Femur (tissue), 1 donor: ENCODE measurements at regions not wholly inside any gene's neighbourhood (a gene's known extent, or its start where the extent isn't known, plus 50 kb on each side); places are given as distances from the start of the nearest gene placed in this dataset.
"Not testable (repeated sequence)": the region's sequence is repeated elsewhere in the genome, so short reads cannot be mapped to it uniquely, and the experiment has no call there.

Source experiments
- DNase-seq: peaks from one replicate; pipeline ENCODE4 v3.0.0-alpha.2; 2017

DNA sequence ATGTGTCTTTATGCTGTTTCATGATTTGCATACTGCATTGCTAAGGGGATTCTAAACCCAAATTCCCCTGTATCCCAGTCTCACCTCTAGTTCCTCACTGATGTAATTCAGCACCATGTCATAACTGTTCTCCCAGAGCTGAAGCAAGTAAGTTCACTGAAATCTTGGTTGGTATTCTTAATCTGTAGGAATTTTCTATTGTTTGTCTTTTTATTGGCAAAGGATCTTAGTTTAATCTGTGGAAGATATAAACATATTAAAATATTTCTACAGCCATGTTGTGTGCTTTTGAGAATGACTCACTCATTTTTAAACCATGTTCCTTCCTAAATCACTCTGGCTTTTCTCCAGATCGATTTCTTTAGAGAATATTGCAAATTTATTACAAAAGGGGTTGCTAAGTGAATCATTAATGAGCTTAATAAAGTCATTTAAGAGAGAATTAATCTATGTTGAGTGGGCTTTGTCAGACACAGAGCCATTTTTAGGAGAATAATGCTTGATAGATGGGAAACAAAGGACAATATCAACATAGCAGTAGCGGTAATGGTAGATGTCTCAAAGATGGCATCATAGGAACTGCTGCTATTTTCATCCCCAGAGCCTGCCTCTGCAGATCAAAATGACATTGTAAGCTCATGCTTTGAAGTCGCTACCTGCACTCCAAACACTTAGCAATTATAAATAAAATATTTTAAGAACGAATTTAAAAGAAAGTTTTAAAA, 110.0 kb downstream of the ENC1 start:
- no peak for DNase-seq

DNA sequence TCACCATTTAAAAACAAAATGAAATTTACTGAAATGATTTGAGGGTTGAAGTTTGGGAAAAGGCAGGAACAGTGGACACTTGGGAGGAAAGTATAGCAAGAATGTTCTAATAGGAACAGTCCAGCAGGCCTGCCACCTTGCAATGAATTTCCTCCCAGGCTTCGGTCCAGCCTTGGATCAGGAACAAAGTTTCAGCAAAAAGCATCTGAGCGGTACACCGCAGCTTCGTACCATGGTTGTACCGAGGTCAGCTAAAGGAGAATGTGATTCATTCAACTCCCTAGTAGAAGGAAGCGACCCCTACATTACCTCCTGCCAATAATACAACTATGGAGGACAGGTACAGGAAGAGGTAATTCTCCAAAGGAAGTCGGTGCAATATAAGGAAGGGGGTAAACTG, 111.4 kb downstream of the ENC1 start:
- DNase-seq, result no peak

DNA sequence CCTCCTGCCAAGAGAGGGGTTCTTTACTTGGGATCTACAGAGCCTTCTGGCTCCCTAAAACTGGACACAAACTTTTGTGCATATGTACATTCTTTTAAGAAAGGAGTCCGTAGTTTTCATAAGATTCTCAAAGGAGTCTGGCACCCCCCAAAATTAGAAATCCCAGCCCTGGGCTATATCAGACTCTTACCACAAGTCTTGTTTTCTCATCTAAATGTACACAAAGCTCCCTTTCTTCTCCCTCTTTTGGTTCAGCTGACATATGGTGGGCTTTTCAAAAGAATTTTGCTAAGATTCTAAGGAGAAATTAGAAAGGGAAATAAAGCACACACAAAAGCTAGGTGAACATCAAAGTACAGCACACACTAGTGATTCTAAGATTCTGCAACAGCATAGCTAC, 114.4 kb downstream of the ENC1 start:
- DNase-seq, result no peak

DNA sequence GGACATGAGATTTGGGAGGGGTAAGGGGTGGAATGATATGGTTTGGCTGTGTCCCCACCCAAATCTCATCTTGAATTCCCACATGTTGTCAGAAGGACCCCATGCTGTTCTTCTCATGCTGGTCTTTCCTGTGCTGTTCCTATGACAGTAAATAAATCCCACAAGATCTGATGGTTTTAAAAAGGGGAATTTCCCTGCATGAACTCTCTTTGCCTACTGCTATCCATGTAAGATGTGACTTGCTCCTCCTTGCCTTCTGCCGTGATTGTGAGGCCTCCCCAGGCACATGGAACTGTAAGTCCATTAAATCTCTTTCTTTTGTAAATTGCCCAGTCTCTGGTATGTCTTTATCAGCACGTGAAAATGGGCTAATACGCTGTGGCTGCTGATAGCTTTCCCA, 115.8 kb downstream of the ENC1 start:
- DNase-seq, result not testable (repeated sequence)

DNA sequence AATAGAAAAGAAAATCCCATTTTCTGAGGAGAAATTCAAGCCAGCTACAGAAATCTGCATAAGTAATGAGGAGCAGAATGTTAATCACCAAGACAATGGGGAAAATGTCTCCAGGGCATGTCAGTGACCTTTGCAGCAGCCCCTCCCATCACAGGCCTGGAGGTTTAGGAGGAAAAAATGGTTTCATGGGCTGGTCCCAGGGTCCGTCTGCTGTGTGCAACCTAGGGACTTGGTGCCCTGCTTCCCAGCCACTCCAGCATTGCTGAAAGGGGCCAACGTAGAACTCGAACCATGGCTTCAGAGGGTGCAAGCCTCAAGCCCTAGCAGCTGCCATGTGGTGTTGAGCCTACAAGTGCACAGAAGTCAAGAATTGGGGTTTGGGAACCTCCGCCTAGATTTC, 116.8 kb downstream of the ENC1 start:
- DNase-seq, result not testable (repeated sequence)

DNA sequence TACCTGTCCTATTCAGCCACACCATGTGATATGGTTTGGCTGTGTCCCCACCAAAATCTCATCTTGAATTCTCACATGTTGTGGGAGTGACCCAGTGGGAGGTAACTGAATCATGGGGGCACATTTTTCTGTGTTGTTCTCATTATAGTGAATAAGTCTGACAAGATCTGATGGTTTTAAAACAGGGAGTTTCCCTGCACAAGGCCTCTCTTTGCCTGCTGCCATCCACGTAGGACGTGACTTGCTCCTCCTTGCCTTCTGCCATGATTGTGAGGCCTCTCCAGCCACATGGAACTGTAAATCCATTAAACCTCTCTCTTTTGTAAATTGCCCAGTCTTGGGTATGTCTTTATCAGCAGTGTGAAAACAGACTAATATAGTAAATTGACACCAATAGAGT, 117.7 kb downstream of the ENC1 start:
- DNase-seq, result not testable (repeated sequence)

DNA sequence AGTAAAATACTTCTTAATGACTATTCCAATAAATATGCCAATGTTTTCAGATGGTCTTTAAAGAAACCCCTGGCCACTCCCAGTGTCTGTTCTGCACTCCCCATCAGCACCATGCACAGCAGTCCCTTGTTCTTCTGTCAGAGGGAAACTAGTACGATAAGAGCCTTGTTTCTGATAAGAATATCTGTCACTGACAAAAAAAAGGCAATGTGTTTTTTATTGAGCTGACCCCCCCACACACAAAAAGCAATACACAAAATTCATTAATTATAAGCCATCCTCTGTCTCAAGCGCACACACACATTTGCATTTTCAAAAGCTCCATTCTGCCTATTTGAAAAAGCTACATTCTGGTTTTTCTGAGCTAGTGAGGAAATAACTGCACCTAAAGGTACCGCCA, 119.1 kb downstream of the ENC1 start:
- no peak for DNase-seq

DNA sequence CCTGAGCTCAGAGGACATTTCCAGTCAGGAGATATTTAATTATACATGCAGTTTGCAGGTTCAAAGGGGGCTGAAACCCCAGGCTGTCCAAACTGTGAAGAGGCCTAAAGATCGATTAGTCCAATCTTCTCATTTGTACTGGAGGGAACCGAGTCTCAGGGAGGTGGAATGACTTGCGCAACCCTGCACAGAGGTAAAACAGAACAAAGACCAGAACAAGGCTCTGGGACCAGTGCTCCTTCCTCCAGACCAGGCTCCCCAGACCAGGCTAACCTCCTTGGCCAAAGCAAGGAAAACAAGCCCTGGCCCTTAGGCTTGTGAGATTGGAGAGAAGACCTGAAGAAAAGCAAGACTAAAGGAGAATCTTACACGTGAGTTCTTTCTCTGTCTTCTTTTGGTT, 120.8 kb downstream of the ENC1 start:
- DNase-seq, result no peak

DNA sequence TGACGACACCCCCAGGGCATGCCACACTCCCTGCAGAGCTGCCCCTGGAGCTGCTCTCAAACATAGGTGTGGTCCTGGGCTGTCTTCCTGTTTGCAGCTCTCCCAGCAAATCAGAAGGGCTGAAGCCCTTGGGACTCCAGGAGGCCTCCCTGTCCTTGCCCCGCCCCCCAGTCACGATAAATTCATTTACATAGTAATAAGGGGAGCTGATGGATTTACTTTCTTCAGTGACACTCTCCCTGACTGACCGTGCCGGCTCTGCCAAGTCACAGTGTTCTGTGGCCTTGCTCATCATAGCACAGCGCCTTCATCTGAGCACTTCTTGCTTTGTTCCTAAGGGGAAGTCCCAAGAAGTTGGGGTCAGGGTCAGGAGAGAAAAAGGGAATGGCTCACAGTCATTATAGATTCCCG, 121.4 kb downstream of the ENC1 start:
- no peak for DNase-seq

DNA sequence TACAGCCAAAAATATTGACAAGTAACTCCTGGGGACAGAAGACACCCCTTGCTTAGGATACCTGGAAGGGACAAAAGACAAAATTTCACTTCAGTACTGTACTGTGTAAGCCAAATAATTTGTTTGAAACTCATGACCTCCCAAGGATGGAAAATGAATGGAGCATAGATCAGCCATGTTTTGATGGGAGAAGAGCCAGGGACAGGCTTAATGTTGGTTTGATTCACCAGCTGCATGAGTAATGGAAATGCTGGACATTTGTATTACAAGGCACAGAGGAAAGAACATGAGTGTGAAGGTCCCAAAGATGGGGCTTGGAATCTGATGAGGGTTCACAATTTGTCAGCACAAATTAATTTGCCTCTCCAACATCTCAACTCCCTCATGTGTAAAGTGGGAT, 122.8 kb downstream of the ENC1 start:
- DNase-seq, result peak; percentile 37

DNA sequence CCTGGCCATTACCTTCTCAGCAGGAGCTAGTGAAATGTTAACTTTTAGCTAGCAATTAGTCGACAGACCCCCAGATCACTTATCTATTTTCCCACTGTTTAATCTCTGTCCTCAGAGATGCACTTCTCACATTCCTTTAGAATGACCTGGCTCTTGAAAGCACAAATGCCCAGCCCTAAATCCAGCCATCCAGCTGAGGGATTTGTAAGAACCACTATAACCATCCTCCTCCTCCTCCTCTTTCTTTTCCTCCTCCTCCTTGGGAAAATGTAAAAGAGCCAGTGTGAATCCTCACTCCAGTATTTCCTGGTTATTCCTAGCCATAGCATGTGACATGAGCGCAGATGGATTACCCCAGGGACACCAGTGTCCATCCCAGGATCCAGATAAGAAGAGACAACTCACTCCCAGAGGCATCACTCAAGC, 124.3 kb downstream of the ENC1 start:
- no peak for DNase-seq

DNA sequence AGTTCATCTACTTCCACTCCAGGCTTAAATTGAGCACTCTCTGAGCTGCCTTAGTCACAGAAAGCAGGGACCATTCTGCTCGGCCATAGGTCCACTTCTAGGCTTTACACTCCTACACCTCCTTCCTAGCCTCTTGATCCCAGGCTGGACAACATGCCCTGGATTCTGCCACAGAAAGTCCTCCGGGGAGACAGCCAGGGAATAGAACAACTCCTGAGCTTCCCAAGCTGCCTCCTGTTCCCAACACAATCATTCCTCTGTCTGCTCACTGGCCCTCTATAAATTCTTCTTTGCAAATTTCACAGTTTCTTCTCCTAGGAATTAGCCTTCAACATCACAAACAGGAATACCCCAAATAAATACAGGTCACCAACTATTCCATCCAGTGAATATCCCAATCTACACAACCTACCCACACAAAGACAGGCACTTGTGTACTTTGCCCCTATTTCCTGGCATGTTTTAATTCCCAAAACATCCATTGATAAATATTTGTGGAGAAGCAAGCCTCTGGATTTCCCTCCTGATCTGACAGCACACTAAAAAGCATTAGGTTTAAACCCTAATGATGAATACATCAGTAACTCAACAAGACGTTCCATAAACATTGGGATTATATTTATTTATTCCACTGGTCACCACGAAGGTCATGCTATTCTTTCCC, 125.5 kb downstream of the ENC1 start:
- no peak for DNase-seq

DNA sequence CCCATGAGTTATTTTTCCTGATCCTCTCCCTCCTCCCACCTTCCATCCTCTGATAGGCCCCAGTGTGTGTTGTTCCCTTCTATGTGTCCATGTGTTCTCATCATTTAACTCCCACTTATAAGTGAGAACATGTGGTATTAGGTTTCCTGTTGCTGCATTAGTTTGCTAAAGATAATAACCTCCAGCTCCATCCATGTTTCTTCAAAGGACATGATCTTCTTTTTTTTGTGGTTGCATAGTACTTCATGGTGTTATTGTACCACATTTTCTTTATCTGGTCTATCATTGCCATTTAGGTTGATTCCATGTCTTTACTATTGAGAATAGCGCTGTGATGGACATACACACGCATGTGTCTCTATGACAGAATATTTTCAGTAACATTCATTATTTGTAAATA, 128.8 kb downstream of the ENC1 start:
- not testable (repeated sequence) for DNase-seq

DNA sequence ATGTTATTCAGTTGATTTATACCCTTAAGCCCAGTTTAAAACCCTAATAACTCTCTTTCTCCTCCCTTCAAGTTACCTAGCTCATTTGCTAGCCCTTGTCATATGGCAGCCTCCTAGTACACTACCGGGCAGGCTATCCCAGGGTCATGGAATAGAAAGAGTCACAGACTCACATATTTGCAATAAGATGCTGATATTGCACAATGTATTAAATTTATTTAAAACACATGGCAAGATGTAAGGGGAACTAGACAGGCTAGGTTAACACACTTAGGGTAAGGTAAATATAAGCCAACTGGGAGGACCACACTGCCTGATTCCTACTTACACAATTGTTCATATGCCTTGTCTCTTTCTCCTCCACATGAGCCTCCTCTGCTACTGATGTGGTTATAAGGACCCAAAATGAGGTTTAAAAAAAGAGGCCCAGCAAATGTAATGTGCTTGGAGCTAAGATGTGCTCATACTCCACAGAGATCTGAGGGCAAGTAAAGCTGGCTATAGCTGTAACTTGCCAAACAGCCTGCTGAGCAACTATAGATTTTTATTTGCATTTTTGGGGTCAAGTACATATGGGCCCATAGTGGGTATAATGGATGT, 130.0 kb downstream of the ENC1 start:
- DNase-seq, result no peak

DNA sequence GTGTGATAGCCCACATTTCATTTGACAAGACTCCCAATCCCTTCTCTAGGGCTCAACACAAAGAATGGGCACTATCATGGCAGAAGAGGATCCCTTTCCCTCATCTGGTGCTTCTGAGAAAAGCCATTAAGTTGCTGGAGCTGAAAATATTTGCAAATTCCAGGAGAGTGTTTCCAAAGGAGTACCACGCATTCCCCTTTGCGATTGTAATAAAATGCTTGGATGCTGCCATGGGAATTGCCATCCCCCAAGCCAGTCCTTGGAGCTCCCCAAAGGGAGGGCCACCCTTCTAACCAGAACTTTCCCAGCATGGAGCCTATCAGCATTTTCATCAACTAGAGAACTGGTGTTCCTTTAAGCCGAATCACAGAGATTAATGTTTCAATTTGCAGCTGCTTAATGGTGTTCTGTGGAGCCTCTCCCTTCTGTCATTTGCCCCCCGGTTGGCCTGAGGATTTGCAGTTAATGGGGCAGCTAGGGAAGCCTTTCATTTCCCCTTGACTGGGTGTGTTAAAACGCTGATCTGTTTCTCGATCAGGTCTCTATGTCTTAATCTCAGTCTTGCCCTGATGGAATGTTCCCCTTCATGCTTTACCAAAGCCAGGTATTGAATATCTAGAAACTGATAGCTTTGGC, 133.0 kb downstream of the ENC1 start:
- DNase-seq, result no peak

DNA sequence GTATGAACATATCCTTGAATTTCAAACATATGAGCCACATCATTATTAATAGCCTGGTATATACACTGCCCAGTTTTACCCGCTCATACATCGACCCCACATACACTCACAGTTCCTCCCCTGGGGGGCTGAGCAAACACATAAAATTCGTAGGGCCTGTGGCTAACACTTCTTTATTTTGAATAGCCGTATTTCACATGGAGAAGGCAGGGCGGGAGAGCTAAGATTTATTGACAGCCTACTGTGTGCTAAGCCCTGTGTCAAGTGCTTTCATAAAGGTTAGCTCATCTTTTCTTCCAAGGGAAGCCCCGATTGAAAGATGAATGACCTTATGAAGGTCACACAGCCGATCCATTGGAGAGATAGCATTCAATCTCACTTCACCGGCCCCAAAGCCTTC, 134.4 kb downstream of the ENC1 start:
- DNase-seq, result no peak

DNA sequence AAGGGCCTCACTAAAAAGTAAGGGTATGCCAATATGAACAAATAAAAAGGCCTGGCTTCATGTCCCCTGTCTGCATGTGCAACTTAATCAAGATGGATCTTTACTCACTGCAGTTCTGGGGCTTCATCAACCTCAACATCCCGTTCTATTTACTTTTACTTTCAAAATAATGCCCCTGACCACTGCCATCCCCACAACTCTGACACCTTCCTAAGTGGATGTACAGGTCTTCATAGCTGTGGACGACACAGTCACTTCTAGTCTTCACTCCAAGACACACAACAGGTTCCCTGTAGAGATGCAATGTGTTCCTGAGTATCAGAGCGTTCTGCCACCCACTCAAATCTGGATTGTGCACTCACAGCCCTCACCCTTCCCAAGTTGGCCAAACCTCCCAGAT, 136.1 kb downstream of the ENC1 start:
- no peak for DNase-seq

DNA sequence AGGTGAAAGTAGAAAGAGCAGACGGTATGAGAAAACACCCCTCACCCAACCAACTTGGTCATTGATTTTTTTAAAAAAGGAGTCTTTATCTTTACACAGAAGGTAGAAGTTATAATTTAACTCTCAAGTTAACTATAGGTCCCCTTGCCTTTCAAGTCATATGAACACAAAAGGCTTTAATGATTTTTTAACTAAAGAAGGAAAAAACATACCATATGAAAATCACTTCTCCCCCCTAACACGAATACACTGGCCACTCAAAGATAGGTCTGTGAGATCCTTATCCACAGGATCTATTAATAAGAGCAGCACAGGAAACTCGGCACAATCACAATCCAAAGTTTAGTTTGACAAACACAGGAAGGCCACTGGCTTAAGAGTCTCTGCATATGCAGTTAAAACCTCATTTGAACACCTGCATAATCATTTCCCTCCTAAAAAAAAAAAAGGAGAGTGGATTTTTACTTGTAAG, 138.0 kb downstream of the ENC1 start:
- no peak for DNase-seq

DNA sequence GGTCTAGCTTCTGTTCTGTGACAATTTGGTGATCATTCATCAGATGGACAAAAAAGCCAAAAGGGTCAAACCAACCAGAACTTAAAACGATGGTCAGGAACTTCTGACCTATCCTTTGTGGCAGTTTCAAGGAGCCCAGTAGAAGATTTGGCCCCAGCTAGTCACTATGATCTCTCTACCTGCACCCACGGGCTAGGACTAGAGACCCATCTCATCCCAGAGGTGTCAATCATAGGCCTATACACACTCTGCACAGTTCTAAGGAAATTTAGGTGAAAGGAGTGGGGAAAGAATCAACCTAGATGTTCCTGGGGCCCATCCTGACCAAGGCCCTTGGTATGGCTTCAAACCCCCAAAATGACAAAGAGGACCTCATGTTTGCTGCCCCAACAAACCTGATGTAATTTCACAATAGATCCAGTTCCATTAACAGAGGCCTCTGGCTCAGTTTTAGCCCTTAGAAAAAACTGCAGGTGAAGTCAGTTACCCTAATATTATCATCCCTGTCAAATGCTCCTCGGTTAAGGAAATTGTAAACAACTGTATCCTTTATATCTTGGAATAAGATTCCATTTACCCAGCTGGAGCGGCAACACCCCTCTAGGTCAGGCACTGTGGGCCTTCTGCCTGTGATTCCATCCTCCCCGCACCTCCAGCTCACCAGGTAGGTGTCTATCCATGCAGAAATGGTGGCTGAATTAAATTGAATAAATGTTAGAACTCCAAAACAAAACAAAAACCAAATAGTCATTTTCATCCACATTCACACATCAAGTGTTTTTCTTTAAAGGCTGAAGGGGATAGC, 138.7 kb downstream of the ENC1 start:
- DNase-seq, result no peak

DNA sequence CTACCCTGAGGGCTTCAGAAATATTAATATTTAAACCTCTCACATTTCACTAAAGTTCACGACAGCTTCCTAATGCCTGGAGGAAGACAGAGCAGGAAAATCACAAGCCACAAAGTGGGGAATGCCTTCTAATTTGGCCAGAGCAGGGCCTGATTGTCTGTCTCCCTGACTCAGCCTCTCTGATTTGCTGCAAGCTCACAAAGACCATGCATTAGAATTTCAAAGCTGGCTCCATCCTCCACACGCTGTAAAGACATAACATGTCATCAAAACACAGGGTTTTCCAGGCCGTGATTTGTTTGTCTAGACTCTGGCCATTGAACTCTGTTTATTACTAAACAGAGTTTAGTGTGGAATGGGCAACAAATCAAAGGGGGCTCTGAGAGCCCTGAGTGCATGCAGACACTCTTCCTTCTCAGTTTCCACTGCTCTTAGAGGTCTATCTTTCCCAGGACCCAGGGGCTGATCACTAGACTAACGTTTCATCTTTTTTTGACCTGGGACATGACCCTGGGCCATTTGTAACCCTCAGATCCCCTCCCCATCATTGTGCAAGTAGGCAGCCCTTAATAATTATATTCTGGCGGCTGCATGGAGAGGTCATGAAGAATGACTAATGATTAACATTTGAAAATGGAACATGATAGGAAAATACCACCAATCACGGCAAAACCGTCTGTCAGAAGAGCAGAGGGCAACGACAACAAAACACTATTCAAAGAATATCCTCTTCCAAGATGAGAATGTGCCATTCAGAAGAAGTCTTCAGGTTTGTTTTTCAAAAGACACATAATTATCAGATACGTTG, 140.2 kb downstream of the ENC1 start:
- no peak for DNase-seq

DNA sequence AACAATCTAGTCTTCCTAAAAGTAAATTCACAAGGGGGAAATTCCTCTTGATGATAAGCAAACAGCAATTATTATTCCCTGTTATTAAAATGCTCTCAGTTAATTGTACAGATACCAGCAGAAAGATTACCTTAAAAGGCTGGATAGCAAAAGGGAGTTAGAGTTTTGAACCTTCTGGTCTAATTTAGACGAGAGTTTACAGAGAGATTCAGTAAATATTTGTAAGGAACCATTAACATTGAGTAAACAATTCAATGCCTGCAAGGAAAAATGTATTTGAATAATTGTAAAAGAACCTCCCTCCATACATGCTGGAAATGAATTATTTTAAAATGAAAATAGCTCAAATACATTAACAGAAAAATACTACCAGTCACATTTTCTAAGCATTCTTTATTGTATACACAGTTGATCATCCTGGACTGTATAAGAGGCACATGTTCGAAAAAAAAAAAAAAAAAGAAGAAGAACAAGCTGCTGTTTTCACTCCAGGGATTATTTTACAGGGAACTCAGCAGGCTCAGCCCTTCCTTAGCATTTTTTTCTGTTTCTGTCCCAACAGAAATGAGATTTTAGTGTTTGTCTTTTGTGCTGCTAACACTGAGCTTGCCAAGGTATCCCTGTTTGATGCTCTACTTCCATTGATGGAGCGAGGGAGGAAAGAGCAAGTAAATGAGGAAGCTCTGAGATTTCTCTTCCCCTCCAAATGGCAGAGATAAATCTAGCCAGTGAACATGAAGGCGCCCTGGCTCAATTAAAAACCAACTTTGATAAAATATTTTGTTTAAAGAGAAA, 141.1 kb downstream of the ENC1 start:
- no peak for DNase-seq
